OCI-LY1 (cell line): ENCODE measurements at regions not wholly inside any gene's neighbourhood (a gene's known extent, or its start where the extent isn't known, plus 50 kb on each side); places are given as distances from the start of the nearest gene placed in this dataset.

Source experiments
- CTCF ChIP-seq: fragments of 200-600 bp; sonication (generic), shearing (Covaris generic); IDR thresholded peaks from 2 replicates; pipeline ENCODE4 v1.5.1; 2017; ENCODE audit warnings: mild to moderate bottlenecking, antibody characterized with exemption, low read length, moderate library complexity, mixed read lengths
- EZH2 ChIP-seq: fragments of 200-600 bp; sonication (generic), shearing (Covaris generic); IDR thresholded peaks from 2 replicates; pipeline ENCODE4 v1.8.0; 2017; ENCODE audit warnings: borderline replicate concordance, mixed run types, mild to moderate bottlenecking, antibody characterized with exemption, low read length, moderate library complexity, mixed read lengths

- TF ChIP-seq CTCF (no peak), EZH2 (no peak)
These were observed 648.7 kb downstream of the KCNA4 start for GRCh38 chr11:29368126-29368525.
